GM19467 (cell line): ENCODE measurements at regions not wholly inside any gene's neighbourhood (a gene's known extent, or its start where the extent isn't known, plus 50 kb on each side); places are given as distances from the start of the nearest gene placed in this dataset.
"Not testable (repeated sequence)": the region's sequence is repeated elsewhere in the genome, so short reads cannot be mapped to it uniquely, and the experiment has no call there.

Source experiments
- ATAC-seq: cut with Tn5 transposase; IDR thresholded peaks from one replicate; pipeline ENCODE4 v1.9.1; 2021; ENCODE audit warnings: mild to moderate bottlenecking, moderate library complexity; ENCODE audit not compliant: unreplicated experiment

DNA sequence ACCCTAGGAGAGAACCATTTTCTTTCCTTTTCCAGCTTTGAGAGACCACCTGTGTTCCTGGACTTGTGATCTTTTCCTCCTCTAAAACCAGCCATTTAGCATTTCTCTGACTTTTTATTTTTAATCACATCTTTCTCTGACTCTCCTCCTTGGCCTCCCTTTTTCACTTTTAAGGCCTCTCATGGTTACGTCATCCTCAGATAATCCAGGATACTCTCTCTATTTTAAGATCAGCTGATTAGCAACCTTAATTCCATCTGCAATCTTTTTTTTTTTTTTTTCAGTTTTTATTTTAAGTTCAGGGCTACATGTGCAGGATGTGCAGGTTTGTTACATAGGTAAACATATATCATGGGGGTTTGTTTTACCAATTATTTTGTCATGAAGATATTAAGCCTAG, 54.0 kb downstream of the RFPL4B start:
- no peak for ATAC-seq

DNA sequence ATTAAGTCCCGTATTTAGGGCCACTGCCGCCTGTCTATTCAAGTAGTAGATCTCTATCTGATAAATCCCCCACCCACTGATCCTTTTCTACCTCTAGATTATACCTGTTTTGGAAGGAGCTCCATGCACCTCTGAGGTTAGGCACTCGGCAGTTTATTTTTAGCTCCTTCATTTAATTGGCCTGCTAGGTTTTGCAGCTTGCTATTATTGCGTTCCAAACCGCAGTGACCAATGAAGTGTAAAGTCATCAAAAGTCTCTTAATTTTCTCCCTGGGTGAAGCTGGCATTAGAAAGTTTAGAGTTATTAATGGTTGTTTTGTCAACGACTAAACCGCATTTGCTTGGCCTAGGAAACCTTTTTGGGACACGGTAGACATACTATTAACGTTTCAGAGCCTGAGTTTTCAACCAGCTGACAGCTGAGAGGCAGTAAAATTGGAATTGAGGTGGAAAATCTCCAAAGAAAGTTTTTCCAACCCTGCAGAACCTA, 60.0 kb downstream of the RFPL4B start:
- no peak for ATAC-seq

DNA sequence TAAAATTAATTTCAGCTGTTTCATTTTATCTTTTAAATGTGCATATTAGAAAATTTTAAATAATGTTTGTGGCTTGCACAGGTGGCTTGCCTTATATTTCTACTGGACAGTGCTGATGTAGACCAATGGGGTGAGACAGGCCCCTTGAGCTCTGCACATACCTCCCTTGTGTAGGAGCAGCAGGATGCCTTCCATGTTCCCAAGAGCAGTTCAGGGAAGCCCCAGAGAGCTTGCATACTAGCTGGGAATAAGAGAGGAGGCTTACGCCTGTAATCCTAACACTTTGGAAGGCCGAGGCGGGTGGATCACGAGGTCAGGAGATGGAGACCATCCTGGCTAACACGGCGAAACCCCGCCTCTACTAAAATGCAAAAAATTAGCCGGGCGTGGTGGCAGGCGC, 61.4 kb downstream of the RFPL4B start:
- no peak for ATAC-seq

DNA sequence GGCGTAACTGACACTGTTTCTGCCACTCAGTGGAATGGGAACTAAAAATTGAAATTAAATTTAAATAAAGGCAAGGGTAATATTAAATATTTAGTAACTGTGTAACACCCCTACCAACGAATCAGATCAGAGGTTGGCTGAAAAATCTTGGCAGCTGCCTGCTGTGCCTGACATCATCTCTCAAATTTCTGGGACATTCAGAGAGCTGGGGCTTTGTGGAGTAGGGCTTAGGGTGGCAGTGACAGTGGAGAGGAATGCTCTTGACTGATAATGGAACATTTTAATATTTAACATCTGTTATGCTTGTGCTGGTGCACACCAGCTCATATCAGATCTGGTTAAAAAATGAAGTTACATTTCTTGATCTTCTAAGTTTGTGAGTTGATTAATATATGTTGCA, 62.2 kb downstream of the RFPL4B start:
- no peak for ATAC-seq

DNA sequence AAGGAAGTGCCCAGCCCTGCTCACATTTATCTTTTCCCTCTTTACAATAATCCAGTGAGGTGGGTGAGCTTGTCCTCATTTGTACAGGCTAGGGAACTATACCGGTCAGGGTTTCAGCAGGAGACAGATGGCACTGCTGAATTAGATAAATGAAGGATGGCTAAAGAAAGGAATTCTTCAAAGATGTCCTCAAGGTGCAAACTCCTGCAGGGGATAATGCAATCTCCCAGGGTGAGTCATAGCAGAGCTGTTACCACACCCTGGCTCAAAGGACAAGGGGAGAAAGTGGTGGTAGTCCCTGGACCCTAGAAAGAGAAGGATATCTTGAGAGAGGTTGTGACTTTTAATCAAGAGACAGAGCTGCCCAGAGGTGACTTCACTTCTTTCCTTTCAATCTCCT, 66.7 kb downstream of the RFPL4B start:
- no peak for ATAC-seq

DNA sequence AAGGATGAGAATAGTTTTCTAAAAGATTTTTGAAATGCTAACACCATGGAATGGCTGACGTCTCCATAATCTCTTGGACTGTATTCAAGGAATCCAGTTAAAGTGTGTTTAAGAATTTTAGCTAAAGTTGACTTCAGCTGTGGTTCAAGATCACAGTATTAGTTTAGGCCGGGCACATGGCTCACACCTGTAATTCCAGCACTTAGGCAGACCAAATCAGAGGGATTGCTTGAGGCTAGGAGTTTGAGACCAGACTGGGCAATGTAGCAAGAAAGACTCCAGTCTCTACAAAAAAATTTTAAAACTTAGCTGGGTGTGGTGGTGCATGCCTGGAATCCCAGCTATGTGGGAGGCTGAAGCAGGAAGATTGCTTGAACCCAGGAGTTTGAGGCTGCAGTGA, 68.2 kb downstream of the RFPL4B start:
- no peak for ATAC-seq

DNA sequence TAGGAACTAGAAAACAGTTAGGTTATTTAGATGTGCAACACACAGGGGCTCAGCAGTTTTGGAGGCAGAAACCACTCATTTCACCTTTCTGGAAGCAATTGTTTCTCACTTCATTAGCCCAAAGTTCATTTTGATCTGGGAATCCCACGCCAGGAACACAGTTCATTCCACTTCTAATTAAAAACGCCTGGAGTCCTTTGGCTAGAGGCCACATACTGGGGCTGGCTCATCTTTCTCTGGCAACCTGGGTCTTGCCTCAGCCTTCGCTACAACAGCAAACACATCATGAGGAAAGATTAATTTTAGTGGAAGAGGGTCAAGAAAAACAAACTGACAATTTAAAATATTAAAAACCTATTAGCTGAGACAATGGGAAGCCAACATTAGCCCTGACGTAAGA, 69.7 kb downstream of the RFPL4B start:
- ATAC-seq = no peak

DNA sequence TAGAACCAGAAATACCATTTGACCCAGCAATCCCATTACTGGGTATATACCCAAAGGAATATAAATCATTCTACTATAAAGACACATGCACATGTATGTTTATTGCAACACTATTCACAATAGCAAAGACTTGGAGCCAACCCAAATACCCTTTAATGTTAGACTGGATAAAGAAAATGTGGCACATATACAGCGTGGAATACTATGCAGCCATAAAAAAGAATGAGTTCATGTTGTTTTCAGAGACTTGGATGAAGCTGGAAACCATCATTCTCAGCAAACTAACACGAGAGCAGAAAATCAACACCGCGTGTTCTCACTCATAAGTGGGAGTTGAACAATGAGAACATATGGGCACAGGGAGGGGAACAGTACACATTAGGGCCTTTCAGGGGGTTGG, 79.9 kb downstream of the RFPL4B start:
- not testable (repeated sequence) for ATAC-seq

DNA sequence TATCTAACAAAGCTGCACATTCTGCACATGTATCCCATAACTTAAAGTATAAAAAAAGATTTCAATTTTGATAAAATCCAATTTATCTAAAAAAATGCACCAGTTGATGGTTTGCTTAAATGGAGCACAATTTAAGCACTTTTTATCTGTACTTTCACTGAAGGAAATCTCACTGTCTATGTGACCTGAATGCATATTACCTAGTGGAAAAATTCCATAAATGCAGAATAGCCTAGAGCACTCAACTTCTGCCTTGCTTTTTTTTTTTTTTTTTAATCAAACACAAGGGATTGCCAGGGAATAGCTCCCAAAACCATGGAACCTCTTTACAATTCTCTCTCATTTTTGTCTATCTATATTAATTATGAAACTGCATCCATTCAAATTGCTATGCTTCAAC, 80.4 kb downstream of the RFPL4B start:
- no peak for ATAC-seq

DNA sequence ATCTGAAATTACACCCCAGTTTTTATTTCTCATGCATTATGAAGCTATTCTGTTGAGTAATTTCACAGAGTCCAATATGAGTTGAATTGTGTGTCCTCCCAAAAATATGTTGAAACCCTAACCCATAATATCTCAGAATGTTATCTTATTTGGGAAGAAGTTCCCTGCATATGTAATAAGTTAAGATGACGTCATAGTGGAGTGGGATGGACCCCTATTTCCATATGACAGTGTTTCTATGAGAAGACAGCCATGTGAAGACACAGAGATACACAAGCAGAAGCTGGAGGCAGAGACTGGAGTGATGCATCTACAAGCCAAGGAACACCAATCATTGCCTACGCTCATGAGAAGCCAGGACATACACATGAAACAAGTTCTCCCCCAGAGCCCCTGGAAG, 81.3 kb downstream of the RFPL4B start:
- no peak for ATAC-seq

DNA sequence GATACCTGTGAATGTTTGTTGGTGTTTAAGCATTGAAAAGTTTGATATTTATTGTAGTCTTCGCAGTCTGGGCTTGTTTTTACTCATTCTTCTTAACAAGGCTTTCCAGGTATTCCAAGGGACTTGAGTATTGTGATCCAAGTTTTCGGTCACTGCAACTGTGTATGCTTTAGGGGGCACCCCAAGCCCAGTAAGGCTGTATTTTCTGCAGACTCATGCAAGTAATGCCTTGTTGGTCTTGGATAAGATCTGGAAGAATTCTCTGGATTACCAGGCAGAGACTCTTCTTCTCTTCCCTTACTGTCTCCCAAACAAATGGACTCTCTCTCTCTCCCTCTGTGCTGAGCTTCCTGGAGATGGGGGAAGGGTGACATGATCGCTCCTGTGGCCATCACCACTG, 82.1 kb downstream of the RFPL4B start:
- ATAC-seq = no peak

DNA sequence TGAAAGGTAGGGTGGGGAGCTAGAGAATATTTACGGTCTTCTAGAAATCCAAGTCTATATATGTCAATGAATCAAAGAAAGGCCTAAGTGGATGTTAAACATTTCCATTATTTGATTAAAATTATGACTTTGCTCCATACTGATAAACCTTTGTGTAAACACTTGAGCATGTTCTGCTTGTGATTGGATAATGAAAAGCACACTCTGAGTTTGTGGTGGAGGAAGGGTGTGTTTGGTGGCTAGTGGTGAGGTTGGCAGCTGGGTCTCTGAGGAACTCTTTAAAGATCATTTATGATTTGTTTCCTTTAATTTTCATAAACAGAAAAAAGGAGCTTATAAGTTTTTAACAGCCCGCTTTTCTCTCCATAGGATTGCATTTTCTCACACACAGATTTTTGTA, 84.7 kb downstream of the RFPL4B start:
- ATAC-seq = no peak

DNA sequence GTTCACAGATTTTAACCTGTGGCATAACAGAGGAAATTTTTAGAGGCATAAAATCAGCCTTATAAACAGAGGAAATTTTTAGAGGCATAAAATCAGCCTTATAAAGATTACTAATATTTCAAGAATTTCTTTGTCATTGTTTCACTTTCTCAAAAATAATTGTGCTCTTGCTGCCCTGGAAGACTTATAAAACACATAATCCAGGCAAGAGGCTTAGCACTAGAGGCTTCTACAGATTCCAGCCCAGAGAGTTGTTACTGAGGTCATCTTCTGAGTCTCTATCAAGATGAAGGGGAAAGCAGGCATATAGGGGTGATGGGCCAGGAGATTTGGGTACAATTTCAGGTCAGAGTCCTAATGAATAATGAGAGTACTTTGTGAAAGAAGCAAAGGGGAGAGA, 85.7 kb downstream of the RFPL4B start:
- ATAC-seq = no peak

DNA sequence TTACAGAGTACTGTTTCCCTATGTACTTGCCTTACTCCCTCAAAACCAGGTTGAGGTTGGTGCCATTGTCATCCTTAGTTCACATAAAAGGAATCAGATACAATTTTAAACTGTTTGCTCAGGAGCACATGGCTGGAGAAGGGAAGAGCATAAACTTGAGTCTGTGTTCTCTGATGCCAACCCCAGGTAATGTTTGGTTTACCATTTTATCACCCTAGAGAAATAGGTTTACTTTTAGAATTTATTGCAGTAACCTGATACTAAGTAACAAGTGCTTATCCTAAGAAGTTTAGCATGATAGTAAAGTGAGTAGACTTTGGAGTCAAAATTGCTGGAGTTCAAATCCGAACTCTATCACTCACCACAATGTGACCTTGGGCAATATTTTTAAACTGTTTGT, 86.3 kb downstream of the RFPL4B start:
- ATAC-seq = no peak

DNA sequence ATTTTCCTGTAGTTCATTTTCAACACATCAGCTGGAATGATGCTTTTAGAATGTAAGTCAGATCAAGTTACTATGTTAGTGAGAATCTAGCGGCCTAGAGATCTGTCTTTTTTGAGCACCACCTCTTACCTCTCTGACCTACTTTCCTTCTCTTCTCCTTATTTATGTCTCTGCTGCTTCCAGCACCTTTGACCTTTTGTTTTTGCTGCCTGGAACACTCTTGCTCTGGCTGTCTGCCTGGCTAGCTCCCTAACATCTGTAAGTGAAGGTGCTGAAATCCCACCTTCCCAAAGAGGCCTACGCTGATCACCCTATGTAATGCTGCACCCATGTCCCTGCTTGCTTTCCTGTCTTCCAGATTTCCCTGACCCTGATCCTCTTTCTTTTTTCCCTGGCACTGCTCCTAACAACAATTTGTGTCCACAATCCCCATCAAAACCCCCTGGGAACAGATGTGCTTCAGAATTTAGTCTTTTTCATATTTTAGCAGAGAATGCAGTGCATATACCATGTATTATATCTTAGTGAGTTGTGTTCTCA, 87.8 kb downstream of the RFPL4B start:
- ATAC-seq = no peak

DNA sequence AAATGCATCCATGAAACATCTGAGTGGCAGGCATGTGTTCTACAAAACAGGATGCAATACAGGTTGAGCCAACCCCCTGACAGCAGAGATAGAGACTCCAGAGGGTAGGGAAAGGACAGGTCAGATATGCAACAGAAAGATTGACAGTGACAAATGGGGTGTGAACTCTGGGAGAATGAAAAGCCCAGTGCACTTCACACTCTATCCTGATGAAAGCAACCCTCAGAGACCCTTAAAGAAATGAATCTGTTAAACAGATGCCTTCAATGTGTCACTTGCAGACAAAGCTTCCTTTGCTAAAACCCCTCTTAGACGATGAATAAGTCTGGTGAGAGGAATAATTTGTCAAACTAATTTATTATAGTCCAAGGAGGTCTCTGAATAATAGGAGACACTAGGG, 89.9 kb downstream of the RFPL4B start:
- no peak for ATAC-seq

DNA sequence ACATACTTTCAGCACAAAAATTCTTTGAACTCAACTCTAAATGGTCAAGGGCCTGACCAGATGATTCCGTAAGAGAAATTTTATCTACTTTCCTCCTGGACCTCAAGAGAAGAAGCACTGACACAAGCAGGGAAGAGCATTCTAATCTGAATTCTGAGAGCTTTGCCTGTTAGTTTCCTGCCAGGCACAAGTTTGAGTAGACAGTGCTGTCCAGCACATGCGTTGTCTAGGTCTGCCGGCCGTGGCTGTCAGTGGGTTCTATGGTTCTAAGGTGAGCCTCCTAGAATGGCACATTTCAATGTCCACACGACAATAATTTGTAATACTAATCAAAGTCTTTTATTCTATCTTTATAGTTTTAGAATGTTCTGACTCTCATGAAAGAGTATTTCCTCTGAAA, 91.9 kb downstream of the RFPL4B start:
- ATAC-seq = no peak

DNA sequence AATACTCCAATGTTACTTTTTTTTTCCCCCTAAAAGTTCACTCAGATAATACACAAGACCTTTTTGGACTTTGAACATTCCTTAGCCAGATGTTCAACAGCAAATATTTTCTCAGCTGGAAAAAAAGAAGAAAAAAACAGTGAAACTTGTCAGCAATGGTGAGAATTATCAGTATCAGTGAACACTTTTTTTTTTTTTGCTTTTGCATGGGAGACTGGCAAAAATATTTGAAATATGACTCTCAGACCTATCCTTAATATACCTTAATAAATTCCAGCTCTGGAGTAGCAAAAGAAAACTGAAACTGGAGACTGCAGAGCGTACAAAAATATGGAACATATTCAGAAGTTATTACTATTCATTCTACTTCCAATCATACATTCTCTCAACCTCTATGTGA, 92.3 kb downstream of the RFPL4B start:
- ATAC-seq = no peak

DNA sequence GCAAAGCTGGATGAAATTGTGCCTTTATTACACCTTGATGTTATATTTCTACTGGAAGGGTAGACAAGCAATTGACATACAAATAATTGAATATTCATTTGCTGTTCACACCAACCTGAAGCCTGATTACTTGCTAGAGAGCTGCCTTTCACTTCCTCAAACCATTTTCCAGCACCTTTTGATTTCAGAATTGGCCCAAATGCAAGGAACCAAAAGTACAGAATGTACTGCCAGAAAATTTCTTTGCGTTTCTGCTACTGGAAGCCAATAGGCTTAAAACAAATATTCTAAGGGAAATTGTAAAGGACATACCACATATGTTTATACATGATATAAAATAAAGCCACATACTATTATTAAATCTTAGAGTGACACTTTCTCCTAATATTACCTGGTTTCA, 94.5 kb downstream of the RFPL4B start:
- ATAC-seq = no peak

DNA sequence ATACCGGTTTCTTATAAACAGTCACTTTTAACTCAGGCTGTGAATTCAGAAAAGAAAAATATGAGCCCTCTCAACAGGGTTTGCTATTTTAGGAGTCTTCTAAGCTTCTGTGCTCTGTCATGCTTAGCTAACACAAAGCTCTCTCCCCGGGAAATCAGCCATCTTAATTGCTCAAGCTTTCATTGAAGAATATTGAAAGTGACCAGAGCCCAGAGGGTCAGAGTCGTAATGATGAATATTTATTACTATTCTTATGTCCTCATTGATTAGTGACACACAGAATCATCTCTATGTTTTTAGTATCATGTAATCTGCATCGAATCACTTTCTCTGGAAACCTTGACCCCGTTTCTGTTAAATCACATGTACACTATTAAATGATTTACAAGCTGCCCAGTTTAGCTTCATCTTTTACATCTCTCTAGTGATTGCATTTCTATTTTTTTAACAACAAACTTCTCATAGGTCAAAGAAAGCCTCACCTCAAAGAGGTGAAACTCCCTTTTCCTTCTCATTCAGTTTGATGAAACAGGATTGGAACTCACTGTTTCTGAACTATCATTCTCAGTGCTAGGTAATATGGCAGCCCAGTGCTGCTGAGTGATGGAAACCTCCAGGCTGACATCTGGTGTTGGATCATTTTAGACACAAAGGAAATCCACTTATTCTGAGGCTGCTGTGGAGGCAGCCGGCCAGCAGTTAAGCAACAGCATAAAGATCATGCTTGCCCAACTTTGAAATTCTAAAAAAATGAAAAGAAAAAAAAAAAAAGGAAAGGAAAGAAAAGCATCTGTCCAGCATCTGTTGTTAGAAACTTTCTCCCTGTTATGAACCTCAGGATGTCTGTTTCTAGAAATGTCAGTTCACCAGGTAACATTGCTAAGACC, 96.3 kb downstream of the RFPL4B start:
- no peak for ATAC-seq

DNA sequence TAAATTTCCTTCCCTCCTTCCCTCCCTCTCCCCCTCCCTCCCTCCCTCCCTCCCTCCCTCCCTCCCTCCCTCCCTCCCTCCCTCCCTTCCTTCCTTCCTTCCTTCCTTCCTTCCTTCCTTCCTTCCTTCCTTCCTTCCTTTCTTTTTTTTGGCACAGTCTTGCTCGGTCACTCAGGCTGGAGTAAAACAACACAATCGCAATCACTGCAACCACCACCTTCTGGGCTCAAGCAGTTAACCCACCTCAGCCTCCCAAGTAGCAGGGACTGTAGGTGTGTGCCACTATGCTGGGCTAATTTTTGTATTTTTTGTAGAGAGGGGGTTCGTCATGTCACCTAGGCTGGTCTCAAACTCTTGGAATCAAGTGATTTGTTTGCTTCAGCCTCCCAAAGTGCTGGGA, 101.7 kb downstream of the RFPL4B start:
- not testable (repeated sequence) for ATAC-seq

DNA sequence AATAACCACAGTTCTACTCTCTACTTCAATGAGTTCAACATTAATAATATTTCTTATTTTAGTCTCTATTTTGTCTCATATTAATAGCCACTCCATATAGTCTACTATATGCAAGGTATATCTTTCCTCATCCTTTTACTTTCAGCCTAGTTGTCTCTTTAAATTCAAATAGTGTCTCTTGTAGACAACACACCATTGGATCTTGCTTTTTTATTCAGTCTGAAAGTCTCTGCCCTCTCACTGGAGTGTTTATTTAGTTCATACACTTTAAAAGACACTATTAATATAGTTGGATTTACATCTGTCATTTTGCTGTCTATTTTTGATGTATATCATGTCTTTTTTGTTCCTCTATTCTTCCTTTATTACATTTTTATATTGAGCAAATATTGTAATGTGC, 103.5 kb downstream of the RFPL4B start:
- no peak for ATAC-seq

DNA sequence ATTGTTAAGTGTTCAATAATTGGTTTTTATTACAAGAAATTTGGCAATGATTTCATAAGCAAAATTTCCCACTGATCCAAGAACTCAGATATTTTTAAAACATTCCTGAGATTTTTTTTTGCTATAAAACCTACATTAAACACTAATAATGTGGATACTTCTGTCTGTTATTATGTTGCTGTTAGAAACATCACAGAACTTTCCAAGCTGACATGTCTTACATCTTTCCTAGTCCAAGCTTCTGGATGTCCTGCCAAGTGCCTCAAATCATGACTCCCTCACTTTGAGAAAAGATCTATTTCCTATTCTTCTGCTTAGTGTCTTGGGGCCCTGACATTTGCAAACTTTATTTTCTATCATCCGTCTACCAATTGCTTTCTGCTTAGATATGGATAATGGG, 110.8 kb downstream of the RFPL4B start:
- ATAC-seq = no peak
